Left lung (tissue), 4 donors: ENCODE measurements at regions not wholly inside any gene's neighbourhood (a gene's known extent, or its start where the extent isn't known, plus 50 kb on each side); places are given as distances from the start of the nearest gene placed in this dataset.

Experiments used
- ATAC-seq: fragments of 200-7000 bp; cut with Tn5 transposase; one replicate; pipeline ENCODE4 v1.9.1; 2020; ENCODE audit warnings: moderate library complexity
- DNase-seq, 4 donors: peaks; one replicate each; pipeline ENCODE4 v3.0.0-alpha.2; 2013 to 2020
- H3K27ac ChIP-seq, 2 donors: fragments of 200-600 bp; sonication (generic) in 1 of 2; one replicate each; pipeline versions ENCODE4 v1.5.0 to v1.8.0; 2020 to 2021
- H3K27me3 ChIP-seq, 2 donors: fragments of 200-600 bp; sonication (generic) in 1 of 2; one replicate each; pipeline versions ENCODE4 v1.5.0 to v1.8.0; 2020 to 2021
- H3K36me3 ChIP-seq, 2 donors: fragments of 200-600 bp; sonication (generic) in 1 of 2; one replicate each; pipeline versions ENCODE4 v1.5.0 to v1.8.0; 2020 to 2021
- H3K4me1 ChIP-seq, 2 donors: fragments of 200-600 bp; one replicate each; pipeline ENCODE4 v1.8.0; 2021
- H3K4me3 ChIP-seq, 2 donors: fragments of 200-600 bp; sonication (generic) in 1 of 2; one replicate each; pipeline versions ENCODE4 v1.5.0 to v1.8.0; 2020 to 2021; ENCODE audit warnings: mild to moderate bottlenecking in 1 of 2
- H3K9me3 ChIP-seq, 2 donors: fragments of 200-600 bp; sonication (generic) in 1 of 2; one replicate each; pipeline versions ENCODE4 v1.5.0 to v1.8.0; 2020 to 2021
- CTCF ChIP-seq, 2 donors: fragments of 200-600 bp; sonication (generic) in 1 of 2; IDR thresholded peaks; one replicate each; pipeline versions ENCODE4 v1.5.0 to v1.8.0; 2021; ENCODE audit warnings: antibody characterized with exemption in 2 of 2
- intact Hi-C, 2 donors: fragments of 100-400 bp; cut with DNase I; formaldehyde crosslinking; loops; one replicate each; pipeline versions ENCODE4 v1.11.2 to v1.14.2; 2022
- donor health status: DM: no; HTN: yes; CAD: no.
- donor health status: DM: no; HTN: no; CAD: no.

GRCh38 chr2:207332480-207333212, 166.9 kb upstream of the KLF7 start:
- H3K4me3 ChIP-seq: no peak overlapping the region
- no peak for TF ChIP-seq CTCF (IDR thresholded peaks at IDR 0.05)
- no peaks in the 10 kb centered on the region for H3K36me3 ChIP-seq
- H3K27me3 ChIP-seq: no peaks in the 10 kb centered on the region
- intact Hi-C loops: no loop called here
- H3K27ac ChIP-seq: peak overlapping the region in 1 of 2 donors; percentile 86
- ATAC-seq (no peak), DNase-seq (no peak)
- H3K4me1 ChIP-seq: peaks cover 10 to 77% of the 10 kb centered on the region in 2 donors
- H3K9me3 ChIP-seq: no peaks in the 10 kb centered on the region

GRCh38 chr2:207333599-207334300, 168.0 kb upstream of the KLF7 start:
- Histone ChIP-seq H3K36me3 (no peaks in the 10 kb centered on the region), H3K4me1 (peaks cover 10 to 79% of the 10 kb centered on the region in 2 donors), H3K4me3 (no peak overlapping the region), H3K27ac (peak overlapping the region; percentile 86 to 87), H3K27me3 (no peaks in the 10 kb centered on the region), H3K9me3 (no peaks in the 10 kb centered on the region)
- DNase-seq: no peak
- ATAC-seq: no peak
- intact Hi-C loops: no loop called here
- TF ChIP-seq CTCF (IDR thresholded peaks at IDR 0.05): no peak

DNA sequence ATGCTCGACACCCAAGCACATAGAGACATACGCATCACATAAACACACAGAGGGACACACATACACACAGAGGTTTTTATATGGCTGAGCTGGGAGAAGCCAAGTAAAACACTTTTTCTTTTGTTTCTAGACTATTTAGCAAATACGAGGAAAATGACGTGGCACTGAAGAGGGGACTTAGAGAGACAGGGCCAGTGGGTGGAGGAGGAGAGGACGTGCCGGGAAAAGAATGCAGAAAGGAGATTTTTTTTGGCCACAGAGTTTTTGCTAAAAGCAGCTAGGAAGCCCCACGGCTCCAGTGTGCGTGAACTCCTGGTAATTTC, 168.5 kb upstream of the KLF7 start:
- intact Hi-C loops: no loop called here
- H3K4me1 ChIP-seq: peaks cover 10 to 74% of the 10 kb centered on the region in 2 donors
- peak overlapping the region; percentile 86 to 87 for H3K27ac ChIP-seq
- no peaks in the 10 kb centered on the region for H3K36me3 ChIP-seq
- peak overlapping the region in 1 of 2 donors; percentile 3 for H3K4me3 ChIP-seq
- no peaks in the 10 kb centered on the region for H3K9me3 ChIP-seq
- no peak for DNase-seq
- no peaks in the 10 kb centered on the region for H3K27me3 ChIP-seq
- no peak for TF ChIP-seq CTCF (IDR thresholded peaks at IDR 0.05)
- ATAC-seq: peak; percentile 18

DNA sequence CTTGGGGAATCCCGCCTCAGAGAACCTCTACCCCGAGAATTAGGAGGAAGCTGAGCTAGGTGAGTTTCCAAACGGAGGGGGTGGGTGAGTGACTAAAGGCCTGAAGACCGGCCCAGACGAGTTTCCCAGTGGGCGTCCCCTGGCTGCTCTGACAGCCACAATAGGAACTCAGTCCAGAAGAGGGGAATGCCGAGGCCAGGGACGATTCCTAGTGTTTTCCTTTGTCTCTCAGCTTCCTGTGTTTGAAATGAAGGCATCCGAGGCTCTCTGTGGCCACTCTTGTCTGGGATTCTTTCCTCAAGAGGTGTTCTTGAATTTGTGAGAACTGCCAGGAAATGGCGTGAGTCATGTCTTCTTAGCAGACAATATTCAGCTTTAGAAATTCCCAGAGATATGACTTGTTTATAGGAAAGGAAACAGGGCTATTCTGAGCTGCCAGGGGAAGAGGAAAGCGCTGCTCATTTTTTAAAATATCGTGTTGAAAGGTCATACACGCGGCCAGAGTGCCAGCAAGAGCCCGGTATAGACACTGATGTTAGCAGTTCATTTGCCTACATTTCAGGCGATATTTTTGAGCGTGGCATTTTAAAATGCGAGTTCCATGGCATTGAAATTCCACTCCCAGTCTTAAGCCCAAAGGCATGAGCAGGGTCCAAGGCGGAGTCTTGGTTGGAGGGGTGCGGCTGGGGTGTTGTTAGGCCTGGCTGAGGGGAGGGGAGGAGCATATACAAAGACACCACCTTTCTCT, 169.1 kb upstream of the KLF7 start:
- Histone ChIP-seq H3K36me3 (no peaks in the 10 kb centered on the region), H3K4me3 (peak overlapping the region in 1 of 2 donors; percentile 3), H3K27me3 (no peaks in the 10 kb centered on the region), H3K9me3 (no peaks in the 10 kb centered on the region), H3K4me1 (peaks cover 10 to 69% of the 10 kb centered on the region in 2 donors), H3K27ac (peak overlapping the region; percentile 86 to 87)
- intact Hi-C loops: no loop called here
- TF ChIP-seq CTCF (IDR thresholded peaks at IDR 0.05): no peak
- ATAC-seq (peak; percentile 87), DNase-seq (peak; percentile 34 to 79 (median 68))
